Mesenchymal stem cell (in vitro differentiated cells and primary cell): ENCODE measurements at regions not wholly inside any gene's neighbourhood (a gene's known extent, or its start where the extent isn't known, plus 50 kb on each side); places are given as distances from the start of the nearest gene placed in this dataset.

Source experiments
- DNase-seq: peaks from one replicate; pipeline ENCODE4 v3.0.0-alpha.2; 2013
- H2AFZ ChIP-seq: one replicate; pipeline ENCODE4 v1.6.1; 2013; ENCODE audit warnings: low read depth, mild to moderate bottlenecking, control low read depth, inconsistent platforms, low read length, moderate library complexity
- H2AK5ac ChIP-seq: 2 replicates; pipeline ENCODE4 v1.6.1; 2013; ENCODE audit warnings: low read length, moderate library complexity, mild to moderate bottlenecking, inconsistent platforms; ENCODE audit not compliant: severe bottlenecking
- H2BK120ac ChIP-seq: one replicate; pipeline ENCODE4 v1.6.1; 2013; ENCODE audit warnings: low read depth, mild to moderate bottlenecking, inconsistent platforms, low read length, moderate library complexity
- H2BK12ac ChIP-seq, 2 experiments: one replicate each; pipeline ENCODE4 v1.6.1; 2013; ENCODE audit warnings: inconsistent platforms in 2 of 2, low read length in 2 of 2, mild to moderate bottlenecking in 2 of 2, moderate library complexity in 2 of 2, control low read depth in 1 of 2
- H2BK15ac ChIP-seq: one replicate; pipeline ENCODE4 v1.6.1; 2013; ENCODE audit warnings: mild to moderate bottlenecking, low read depth, inconsistent platforms; ENCODE audit not compliant: poor library complexity, severe bottlenecking
- H2BK5ac ChIP-seq: 2 replicates; pipeline ENCODE4 v1.6.1; 2013; ENCODE audit warnings: low read depth, mild to moderate bottlenecking, low read length, control low read depth, inconsistent platforms; ENCODE audit not compliant: poor library complexity, severe bottlenecking
- H3K14ac ChIP-seq, 2 experiments: one replicate each; pipeline ENCODE4 v1.6.1; 2013; ENCODE audit warnings: inconsistent platforms in 2 of 2, low read length in 2 of 2, control low read depth in 1 of 2, mild to moderate bottlenecking in 1 of 2, moderate library complexity in 1 of 2
- H3K18ac ChIP-seq, 2 experiments: one replicate each; pipeline ENCODE4 v1.6.1; 2013; ENCODE audit warnings: inconsistent platforms in 2 of 2, low read length in 2 of 2, control low read depth in 1 of 2, low read depth in 1 of 2, mild to moderate bottlenecking in 1 of 2
- H3K23ac ChIP-seq, 2 experiments: one replicate each; pipeline ENCODE4 v1.6.1; 2013; ENCODE audit warnings: inconsistent platforms in 2 of 2, low read length in 2 of 2, mild to moderate bottlenecking in 2 of 2, moderate library complexity in 2 of 2, control low read depth in 1 of 2
- H3K27ac ChIP-seq: 2 replicates; pipeline ENCODE4 v1.5.1; 2013; ENCODE audit warnings: mild to moderate bottlenecking, moderate library complexity, low read length, control low read depth, inconsistent platforms; ENCODE audit not compliant: poor library complexity, severe bottlenecking
- H3K27me3 ChIP-seq, 2 experiments: 2 replicates each; pipeline versions ENCODE4 v1.6.1 to v1.7.0; 2013; ENCODE audit warnings: low read length in 2 of 2, mild to moderate bottlenecking in 2 of 2, moderate library complexity in 2 of 2, control low read depth in 1 of 2, inconsistent platforms in 1 of 2; ENCODE audit not compliant: control insufficient read depth in 1 of 2, insufficient read depth in 1 of 2
- H3K36me3 ChIP-seq, 2 experiments: 2 replicates each; pipeline versions ENCODE4 v1.6.1 to v1.7.0; 2013; ENCODE audit warnings: low read length in 2 of 2, control low read depth in 1 of 2, inconsistent platforms in 1 of 2, low read depth in 1 of 2, mild to moderate bottlenecking in 1 of 2; ENCODE audit not compliant: insufficient read depth in 2 of 2, control insufficient read depth in 1 of 2
- H3K4ac ChIP-seq, 2 experiments: one replicate each; pipeline ENCODE4 v1.6.1; 2013; ENCODE audit warnings: inconsistent platforms in 2 of 2, low read length in 2 of 2, mild to moderate bottlenecking in 2 of 2, moderate library complexity in 2 of 2, control low read depth in 1 of 2, low read depth in 1 of 2
- H3K4me1 ChIP-seq: 2 replicates; pipeline ENCODE4 v1.6.1; 2013; ENCODE audit warnings: low read depth, low read length, control low read depth; ENCODE audit not compliant: control insufficient read depth, insufficient read depth
- H3K4me2 ChIP-seq: 2 replicates; pipeline ENCODE4 v1.6.1; 2013; ENCODE audit warnings: low read length, mild to moderate bottlenecking, inconsistent platforms; ENCODE audit not compliant: poor library complexity, severe bottlenecking
- H3K4me3 ChIP-seq, 2 experiments: 2 replicates each; pipeline versions ENCODE4 v1.5.1 to v1.7.0; 2013; ENCODE audit warnings: low read length in 2 of 2, mild to moderate bottlenecking in 2 of 2, control low read depth in 1 of 2, low read depth in 1 of 2; ENCODE audit not compliant: insufficient read depth in 1 of 2
- H3K79me1 ChIP-seq: replicated peaks from 2 replicates; pipeline ENCODE4 v1.6.1; 2013; ENCODE audit warnings: mild to moderate bottlenecking, control low read depth, low read length, inconsistent platforms; ENCODE audit not compliant: poor library complexity, severe bottlenecking
- H3K9ac ChIP-seq: 2 replicates; pipeline ENCODE4 v1.7.0; 2013; ENCODE audit warnings: mild to moderate bottlenecking, low read length, moderate library complexity
- H3K9me3 ChIP-seq: 2 replicates; pipeline ENCODE4 v1.7.0; 2013; ENCODE audit warnings: mild to moderate bottlenecking, low read length; ENCODE audit not compliant: control insufficient read depth
- H4K8ac ChIP-seq: one replicate; pipeline ENCODE4 v1.6.1; 2013; ENCODE audit warnings: inconsistent platforms, mild to moderate bottlenecking, low read length, moderate library complexity
- H4K91ac ChIP-seq: one replicate; pipeline ENCODE4 v1.6.1; 2013; ENCODE audit warnings: mild to moderate bottlenecking, low read length, inconsistent platforms
- WGBS: methylation state at CpG from one replicate; pipeline ENCODE4 v1.1.7; 2013; ENCODE audit warnings: mixed read lengths; 5-methylcytosine and 5-hydroxymethylcytosine counted together

GRCh38 chr3:166123088-166123487, 285.9 kb upstream of the BCHE start:
- Histone ChIP-seq H2BK5ac (no peak overlapping the region), H3K4me2 (no peak overlapping the region), H3K79me1 (no peaks in the 10 kb centered on the region), H2BK12ac (no peak overlapping the region), H3K9me3 (peaks cover 6% of the 10 kb centered on the region), H2AK5ac (no peak overlapping the region), H3K18ac (no peak overlapping the region), H4K8ac (no peak overlapping the region), H3K27me3 (no peaks in the 10 kb centered on the region), H2AFZ (no peak overlapping the region), H2BK120ac (no peak overlapping the region), H3K4me3 (no peak overlapping the region), H4K91ac (no peak overlapping the region), H3K4ac (no peak overlapping the region), H3K4me1 (peaks cover 2% of the 10 kb centered on the region), H3K23ac (no peak overlapping the region), H3K36me3 (no peaks in the 10 kb centered on the region), H3K14ac (no peak overlapping the region), H2BK15ac (no peak overlapping the region), H3K27ac (no peak overlapping the region), H3K9ac (no peak overlapping the region)
- DNase-seq: no peak

GRCh38 chr3:166118049-166118448, 280.8 kb upstream of the BCHE start:
- DNase-seq: no peak
- H3K79me1 ChIP-seq: no peaks in the 10 kb centered on the region
- no peaks in the 10 kb centered on the region for H3K27me3 ChIP-seq
- no peak overlapping the region for H3K9ac ChIP-seq
- WGBS: 75% methylated on average over 1 of the region's 2 CpGs
- H4K91ac ChIP-seq: no peak overlapping the region
- no peak overlapping the region for H2BK120ac ChIP-seq
- H4K8ac ChIP-seq: no peak overlapping the region
- no peak overlapping the region for H3K4ac ChIP-seq
- no peak overlapping the region for H2BK5ac ChIP-seq
- no peak overlapping the region for H2AK5ac ChIP-seq
- H3K18ac ChIP-seq: no peak overlapping the region
- H3K4me3 ChIP-seq: no peak overlapping the region
- no peak overlapping the region for H3K27ac ChIP-seq
- no peaks in the 10 kb centered on the region for H3K36me3 ChIP-seq
- H2AFZ ChIP-seq: no peak overlapping the region
- H3K14ac ChIP-seq: no peak overlapping the region
- peaks cover 6% of the 10 kb centered on the region for H3K9me3 ChIP-seq
- no peaks in the 10 kb centered on the region for H3K4me1 ChIP-seq
- H2BK15ac ChIP-seq: no peak overlapping the region
- H3K23ac ChIP-seq: no peak overlapping the region
- H2BK12ac ChIP-seq: no peak overlapping the region
- no peak overlapping the region for H3K4me2 ChIP-seq

- H3K27ac ChIP-seq: no peak overlapping the region
- H2AK5ac ChIP-seq: no peak overlapping the region
- H3K9ac ChIP-seq: no peak overlapping the region
- H3K18ac ChIP-seq: no peak overlapping the region
- H2BK120ac ChIP-seq: no peak overlapping the region
- H4K8ac ChIP-seq: no peak overlapping the region
- H2BK12ac ChIP-seq: no peak overlapping the region
- peaks cover 6% of the 10 kb centered on the region for H3K9me3 ChIP-seq
- H3K79me1 ChIP-seq: no peaks in the 10 kb centered on the region
- H3K4me2 ChIP-seq: no peak overlapping the region
- no peak overlapping the region for H3K14ac ChIP-seq
- no peak for DNase-seq
- H2AFZ ChIP-seq: no peak overlapping the region
- no peaks in the 10 kb centered on the region for H3K36me3 ChIP-seq
- H3K23ac ChIP-seq: no peak overlapping the region
- H2BK15ac ChIP-seq: no peak overlapping the region
- H2BK5ac ChIP-seq: no peak overlapping the region
- H3K4ac ChIP-seq: no peak overlapping the region
- no peak overlapping the region for H4K91ac ChIP-seq
- H3K4me1 ChIP-seq: no peaks in the 10 kb centered on the region
- H3K27me3 ChIP-seq: no peaks in the 10 kb centered on the region
- no peak overlapping the region for H3K4me3 ChIP-seq
Measured at GRCh38 chr3:166114448-166114847, 277.2 kb upstream of the BCHE start.

GRCh38 chr3:166111562-166111961, 274.3 kb upstream of the BCHE start:
- no peak overlapping the region for H3K4me2 ChIP-seq
- H4K8ac ChIP-seq: no peak overlapping the region
- H3K23ac ChIP-seq: no peak overlapping the region
- DNase-seq: no peak
- no CpG with 5 or more reads among the region's 2 CpGs for WGBS
- no peak overlapping the region for H2BK120ac ChIP-seq
- H3K27me3 ChIP-seq: no peaks in the 10 kb centered on the region
- no peak overlapping the region for H2BK5ac ChIP-seq
- no peak overlapping the region for H3K9ac ChIP-seq
- no peak overlapping the region for H3K4ac ChIP-seq
- H3K18ac ChIP-seq: no peak overlapping the region
- peaks cover 5% of the 10 kb centered on the region for H3K9me3 ChIP-seq
- no peak overlapping the region for H2BK12ac ChIP-seq
- no peak overlapping the region for H2AFZ ChIP-seq
- no peak overlapping the region for H2AK5ac ChIP-seq
- no peak overlapping the region for H3K27ac ChIP-seq
- no peaks in the 10 kb centered on the region for H3K4me1 ChIP-seq
- no peak overlapping the region for H3K4me3 ChIP-seq
- H3K79me1 ChIP-seq: no peaks in the 10 kb centered on the region
- no peak overlapping the region for H2BK15ac ChIP-seq
- H3K14ac ChIP-seq: no peak overlapping the region
- H4K91ac ChIP-seq: no peak overlapping the region
- no peaks in the 10 kb centered on the region for H3K36me3 ChIP-seq
